H1 (cell line): ENCODE measurements at regions not wholly inside any gene's neighbourhood (a gene's known extent, or its start where the extent isn't known, plus 50 kb on each side); places are given as distances from the start of the nearest gene placed in this dataset.

ENCODE experiments used
- CTCF ChIA-PET: fragments of 300-600 bp; sonication (Branson Sonifier 250); formaldehyde crosslinking; loops from one replicate; lab custom pipeline; 2021; ENCODE audit not compliant: partially characterized antibody; lab: Charles Lee
- POLR2A ChIA-PET: fragments of 300-600 bp; sonication (Branson Sonifier 250); formaldehyde crosslinking; loops from one replicate; lab custom pipeline; 2021; ENCODE audit warnings: inconsistent platforms; ENCODE audit not compliant: partially characterized antibody; lab: Charles Lee
- DNase-seq, 2 experiments: peaks; one replicate each; pipeline versions ENCODE4 v3.0.0 to v3.0.0-alpha.2; 2010 to 2022; ENCODE audit warnings: low spot score in 2 of 2, low read depth in 1 of 2, mixed read lengths in 1 of 2
- FAIRE-seq: peaks from 2 replicates; lab custom pipeline; 2011; peaks lifted over from hg19 to GRCh38; lab: Jason Lieb, UNC
- H2AFZ ChIP-seq: 2 replicates; pipeline ENCODE4 v1.8.1; 2012; ENCODE audit warnings: low read length, inconsistent platforms
- H2AK5ac ChIP-seq: 2 replicates; pipeline ENCODE4 v1.6.1; 2013; ENCODE audit warnings: low read depth, low read length
- H2BK120ac ChIP-seq: replicated peaks from 2 replicates; pipeline ENCODE3; 2013; ENCODE audit warnings: low read depth, low read length, inconsistent platforms
- H2BK12ac ChIP-seq: 2 replicates; pipeline ENCODE4 v1.6.1; 2013; ENCODE audit warnings: low read depth, low read length
- H2BK15ac ChIP-seq: 2 replicates; pipeline ENCODE4 v1.6.1; 2013; ENCODE audit warnings: low read length
- H2BK20ac ChIP-seq: 2 replicates; pipeline ENCODE4 v1.6.1; 2013; ENCODE audit warnings: low read length
- H2BK5ac ChIP-seq: 2 replicates; pipeline ENCODE4 v1.6.1; 2013; ENCODE audit warnings: low read depth, low read length
- H3K14ac ChIP-seq: 2 replicates; pipeline ENCODE4 v1.6.1; 2013; ENCODE audit warnings: inconsistent platforms; ENCODE audit not compliant: insufficient read length
- H3K18ac ChIP-seq: 2 replicates; pipeline ENCODE4 v1.6.1; 2013; ENCODE audit warnings: low read length; ENCODE audit errors: extremely low read depth
- H3K23ac ChIP-seq: 2 replicates; pipeline ENCODE4 v1.6.1; 2013; ENCODE audit warnings: inconsistent platforms; ENCODE audit not compliant: insufficient read length
- H3K23me2 ChIP-seq: 2 replicates; pipeline ENCODE4 v1.6.1; 2013; ENCODE audit warnings: low read depth, low read length
- H3K27ac ChIP-seq: 2 replicates; pipeline ENCODE4 v1.6.1; 2011; ENCODE audit warnings: low read depth, low read length, inconsistent platforms
- H3K27me3 ChIP-seq, 4 experiments: replicated peaks in 1 of 4; 1 replicate in 1 of 4; 2 replicates in 3 of 4; pipeline versions ENCODE4 v1.6.1 to v1.8.1; 2011 to 2013; ENCODE audit warnings: low read length in 3 of 4, mild to moderate bottlenecking in 3 of 4, inconsistent platforms in 2 of 4, mixed read lengths in 2 of 4, moderate library complexity in 1 of 4; ENCODE audit not compliant: control insufficient read depth in 3 of 4, insufficient read depth in 3 of 4; ENCODE audit errors: extremely low read depth in 1 of 4
- H3K36me3 ChIP-seq, 4 experiments: 2 replicates each; pipeline versions ENCODE4 v1.6.1 to v1.8.1; 2011 to 2013; ENCODE audit warnings: mild to moderate bottlenecking in 4 of 4, low read length in 3 of 4, moderate library complexity in 2 of 4, control low read depth in 1 of 4, inconsistent platforms in 1 of 4; ENCODE audit not compliant: insufficient read depth in 4 of 4, control insufficient read depth in 2 of 4
- H3K4ac ChIP-seq: replicated peaks from 2 replicates; pipeline ENCODE3; 2013; ENCODE audit warnings: low read length, low read depth, mixed read lengths, inconsistent platforms; ENCODE audit not compliant: insufficient read length
- H3K4me1 ChIP-seq, 4 experiments: replicated peaks in 1 of 4; 1 replicate in 1 of 4; 2 replicates in 3 of 4; pipeline versions ENCODE4 v1.6.1 to v1.8.1; 2011 to 2013; ENCODE audit warnings: low read length in 3 of 4, inconsistent platforms in 2 of 4, mixed read lengths in 1 of 4; ENCODE audit not compliant: insufficient read depth in 4 of 4, control insufficient read depth in 3 of 4
- H3K4me2 ChIP-seq, 2 experiments: 2 replicates each; pipeline versions ENCODE4 v1.6.1 to v1.8.1; 2011 to 2013; ENCODE audit warnings: low read depth in 2 of 2, low read length in 2 of 2, control low read depth in 1 of 2, inconsistent platforms in 1 of 2, mild to moderate bottlenecking in 1 of 2; ENCODE audit not compliant: insufficient read depth in 1 of 2
- H3K4me3 ChIP-seq, 4 experiments: fragments of 200-600, 300-600 bp in 1 of 4; sonication (generic), shearing (Covaris generic), sonication (Bioruptor Twin) in 1 of 4; 2 replicates each; pipeline versions ENCODE4 v1.5.1 to v1.8.1; 2011 to 2016; ENCODE audit warnings: low read length in 4 of 4, low read depth in 3 of 4, control low read depth in 2 of 4, inconsistent platforms in 2 of 4, mild to moderate bottlenecking in 2 of 4, mixed read lengths in 1 of 4, moderate library complexity in 1 of 4; ENCODE audit not compliant: insufficient read depth in 2 of 4; ENCODE audit errors: extremely low read depth in 1 of 4
- H3K56ac ChIP-seq: replicated peaks from 2 replicates; pipeline ENCODE3; 2013; ENCODE audit warnings: low read depth, mild to moderate bottlenecking, mixed read lengths, low read length, inconsistent platforms; ENCODE audit not compliant: insufficient read length
- H3K79me1 ChIP-seq: 2 replicates; pipeline ENCODE4 v1.6.1; 2013; ENCODE audit warnings: low read depth, low read length, control low read depth
- H3K79me2 ChIP-seq, 2 experiments: 2 replicates each; pipeline versions ENCODE4 v1.6.1 to v1.8.1; 2012 to 2013; ENCODE audit warnings: low read length in 2 of 2, mild to moderate bottlenecking in 2 of 2, inconsistent platforms in 1 of 2; ENCODE audit not compliant: insufficient read depth in 2 of 2, control insufficient read depth in 1 of 2
- H3K9ac ChIP-seq, 4 experiments: replicated peaks in 1 of 4; 1 replicate in 1 of 4; 2 replicates in 3 of 4; pipeline versions ENCODE4 v1.6.1 to v1.8.1; 2011 to 2013; ENCODE audit warnings: low read depth in 3 of 4, low read length in 3 of 4, control low read depth in 2 of 4, mild to moderate bottlenecking in 2 of 4, moderate library complexity in 2 of 4, inconsistent platforms in 1 of 4; ENCODE audit errors: extremely low read depth in 1 of 4
- H3K9me3 ChIP-seq, 2 experiments: 2 replicates each; pipeline versions ENCODE4 v1.6.1 to v1.8.1; 2012 to 2013; ENCODE audit warnings: mild to moderate bottlenecking in 2 of 2, moderate library complexity in 2 of 2, control low read depth in 1 of 2, inconsistent platforms in 1 of 2, low read depth in 1 of 2, low read length in 1 of 2, mixed read lengths in 1 of 2; ENCODE audit not compliant: insufficient read depth in 2 of 2
- H4K20me1 ChIP-seq, 2 experiments: replicated peaks in 1 of 2; 2 replicates each; pipeline versions ENCODE3 to v1.8.1; 2011 to 2013; ENCODE audit warnings: inconsistent platforms in 2 of 2, low read length in 2 of 2, mild to moderate bottlenecking in 1 of 2; ENCODE audit not compliant: insufficient read depth in 2 of 2, control insufficient read depth in 1 of 2
- H4K5ac ChIP-seq: 2 replicates; pipeline ENCODE4 v1.6.1; 2013; ENCODE audit warnings: low read length, low read depth, mixed read lengths, inconsistent platforms; ENCODE audit not compliant: insufficient read length
- H4K8ac ChIP-seq: 2 replicates; pipeline ENCODE4 v1.8.0; 2013; ENCODE audit warnings: mild to moderate bottlenecking, moderate library complexity, low read length, inconsistent platforms; ENCODE audit not compliant: insufficient read depth; ENCODE audit errors: extremely low read depth
- H4K91ac ChIP-seq: replicated peaks from 2 replicates; pipeline ENCODE3; 2013; ENCODE audit warnings: low read length, mixed read lengths, inconsistent platforms; ENCODE audit not compliant: insufficient read length
- ASH2L ChIP-seq: fragments of 200-600, 300-600 bp; sonication (generic); IDR thresholded peaks from one replicate; pipeline ENCODE4 v1.7.1; 2017; ENCODE audit warnings: low read length
- ATF2 ChIP-seq: IDR thresholded peaks from 2 replicates; pipeline ENCODE4 v1.6.1; 2012; ENCODE audit warnings: low read length, inconsistent platforms
- CHD1 ChIP-seq: IDR thresholded peaks from 2 replicates; pipeline ENCODE4 v1.6.1; 2012; ENCODE audit warnings: low read depth, low read length, improper control_type of control experiment
- CREB1 ChIP-seq: IDR thresholded peaks from 2 replicates; pipeline ENCODE4 v1.6.1; 2012; ENCODE audit warnings: inconsistent platforms
- JUN ChIP-seq: IDR thresholded peaks from 2 replicates; pipeline ENCODE4 v1.6.1; 2011; ENCODE audit warnings: low read depth, mild to moderate bottlenecking, improper control_type of control experiment, low read length
- KDM4A ChIP-seq: IDR thresholded peaks from one replicate; pipeline ENCODE4 v1.7.1; 2012; ENCODE audit warnings: low read depth, mild to moderate bottlenecking, moderate library complexity, low read length, inconsistent platforms; ENCODE audit not compliant: severe bottlenecking
- MAFK ChIP-seq: IDR thresholded peaks from 2 replicates; pipeline ENCODE4 v1.6.1; 2012; ENCODE audit warnings: low read depth, mild to moderate bottlenecking, improper control_type of control experiment, low read length
- POLR2A ChIP-seq, 2 experiments: IDR thresholded peaks; 1 replicate in 1 of 2; 2 replicates in 1 of 2; pipeline ENCODE4 v1.6.1; 2011; ENCODE audit warnings: low read depth in 2 of 2, low read length in 2 of 2, mild to moderate bottlenecking in 2 of 2; ENCODE audit errors: control extremely low read depth in 1 of 2
- RXRA ChIP-seq: IDR thresholded peaks from 2 replicates; pipeline ENCODE4 v1.6.1; 2011; ENCODE audit warnings: low read depth, mild to moderate bottlenecking, low read length, moderate library complexity; ENCODE audit not compliant: insufficient read depth
- SUZ12 ChIP-seq: fragments of 200-600 bp; sonication (generic); IDR thresholded peaks from 2 replicates; pipeline ENCODE4 v1.6.1; 2012; ENCODE audit warnings: mild to moderate bottlenecking, inconsistent platforms, low read length, moderate library complexity, mixed read lengths
- TCF12 ChIP-seq: IDR thresholded peaks from 2 replicates; pipeline ENCODE4 v1.6.1; 2011; ENCODE audit warnings: low read depth, mild to moderate bottlenecking, low read length
- USF2 ChIP-seq: IDR thresholded peaks from 2 replicates; pipeline ENCODE4 v1.6.1; 2011; ENCODE audit warnings: low read length, improper control_type of control experiment
- YY1 ChIP-seq: IDR thresholded peaks from 2 replicates; pipeline ENCODE4 v1.6.1; 2011; ENCODE audit warnings: low read depth, mild to moderate bottlenecking, low read length
- WGBS, 2 experiments: shearing (Covaris generic) in 1 of 2; methylation state at CpG; one replicate each; pipeline versions ENCODE4 v1.1.6 to v1.1.7; 2013 to 2015; ENCODE audit warnings: low lambda C conversion rate in 2 of 2, mixed read lengths in 2 of 2, inconsistent platforms in 1 of 2, low coverage in 1 of 2, missing lambda C conversion rate in 1 of 2; ENCODE audit not compliant: insufficient replicate concordance in 2 of 2, insufficient coverage in 1 of 2, insufficient read length in 1 of 2; ENCODE audit errors: extremely low coverage in 1 of 2, missing lambda C conversion rate in 1 of 2; 5-methylcytosine and 5-hydroxymethylcytosine counted together

GRCh38 chr3:28078536-28078935 is 162.9 kb upstream of the CMC1 start:
- POLR2A ChIA-PET: no interaction called here
- no peak for TF ChIP-seq SUZ12
- TF ChIP-seq ASH2L: no peak
- TF ChIP-seq CHD1: no peak
- no peak for TF ChIP-seq KDM4A
- no peak for TF ChIP-seq TCF12
- no peak for TF ChIP-seq POLR2A (IDR thresholded peaks at IDR 0.05; ENCODE audit: control extremely low read depth in 1 of 2, low read depth in 2 of 2, low read length in 2 of 2)
- TF ChIP-seq RXRA: no peak
- TF ChIP-seq USF2: no peak
- TF ChIP-seq MAFK: no peak
- TF ChIP-seq CREB1: no peak
- no peak for TF ChIP-seq ATF2
- no peak for TF ChIP-seq YY1
- TF ChIP-seq JUN: no peak

More at GRCh38 chr3:28078536-28078935, 162.9 kb upstream of the CMC1 start:
- Histone ChIP-seq H3K9ac (no peak overlapping the region), H3K4me3 (no peak overlapping the region), H3K36me3 (no peaks in the 10 kb centered on the region), H4K20me1 (no peaks in the 10 kb centered on the region), H3K79me1 (no peaks in the 10 kb centered on the region), H3K23me2 (no peaks in the 10 kb centered on the region), H2BK15ac (peak overlapping the region; percentile 32), H3K18ac (no peak overlapping the region), H2BK12ac (no peak overlapping the region), H3K4ac (no peak overlapping the region), H2BK20ac (no peak overlapping the region), H3K4me2 (no peak overlapping the region; a peak in 1 of 4 replicates), H3K9me3 (no peaks in the 10 kb centered on the region), H4K5ac (no peak overlapping the region), H2AFZ (no peak overlapping the region), H3K79me2 (no peaks in the 10 kb centered on the region), H3K23ac (no peak overlapping the region), H4K91ac (no peak overlapping the region), H2BK120ac (no peak overlapping the region), H3K14ac (no peak overlapping the region), H3K4me1 (peaks cover 2 to 24% (median 21%) of the 10 kb centered on the region in 4 experiments; a peak in 4 of 7 replicates), H3K27ac (no peak overlapping the region), H3K56ac (no peak overlapping the region), H3K27me3 (peaks cover 0 to 1% (median 0%) of the 10 kb centered on the region in 4 experiments; a peak in 1 of 7 replicates), H4K8ac (no peak overlapping the region), H2AK5ac (no peak overlapping the region), H2BK5ac (no peak overlapping the region)
- CTCF ChIA-PET: interaction anchor here (1.4 to 2.8 kb wide), 2 partner anchors 10 to 41 kb away, joined by 5 read pairs; no protein-coding TSS in a partner anchor
- 94% methylated on average over 1 of the region's 1 CpG; no CpG with 5 or more reads in 1 of the 2 experiments for WGBS, 2 experiments
- FAIRE-seq: no peak
- DNase-seq: no peak
